HCT116 (cell line): ENCODE measurements at regions not wholly inside any gene's neighbourhood (a gene's known extent, or its start where the extent isn't known, plus 50 kb on each side); places are given as distances from the start of the nearest gene placed in this dataset.

Experiments
- ATAC-seq: fragments of 200-7000 bp; cut with Tn5 transposase; 2 replicates; pipeline ENCODE4 v1.9.1; 2020; ENCODE audit warnings: mild to moderate bottlenecking, moderate library complexity
- BruUV-seq: library from RNA; stranded (reverse); fragments of 400-500 nt; replicated peaks from 2 replicates; lab custom pipeline; 2021; lab: Mats Ljungman, UMichigan
- CTCF ChIA-PET: fragments of 300-600 bp; sonication (Branson Sonifier 250); formaldehyde crosslinking; loops from one replicate; lab custom pipeline; 2021; ENCODE audit warnings: antibody characterized with exemption; lab: Charles Lee
- POLR2A ChIA-PET: fragments of 300-600, 350-600 bp; sonication (Branson Sonifier 250); formaldehyde crosslinking; loops from one replicate; lab custom pipeline; 2021; ENCODE audit warnings: antibody characterized with exemption; lab: Charles Lee
- RAD21 ChIA-PET, 2 experiments: fragments of 300-600 bp; sonication (Branson Sonifier 250); formaldehyde crosslinking; loops; one replicate each; lab custom pipeline; 2023; ENCODE audit warnings: low total read pairs in 2 of 2; ENCODE audit not compliant: uncharacterized antibody in 2 of 2, unreplicated experiment in 2 of 2, low non-redundant PET in 1 of 2; lab: Charles Lee
- DNase-seq: peaks from one replicate; pipeline ENCODE4 v3.0.0-alpha.2; 2010; ENCODE audit warnings: low read depth, low spot score
- H2AFZ ChIP-seq: fragments of 200-600 bp; shearing (Covaris generic), sonication (generic); 2 replicates; pipeline ENCODE4 v1.6.1; 2017; ENCODE audit warnings: low read depth, mixed run types, mixed read lengths, antibody characterized with exemption, low read length; ENCODE audit not compliant: poor library complexity, severe bottlenecking
- H3K27ac ChIP-seq: 2 replicates; pipeline ENCODE4 v1.5.1; 2012; ENCODE audit warnings: low read depth, low read length
- H3K27me3 ChIP-seq: fragments of 200-600 bp; sonication (generic); 2 replicates; pipeline ENCODE4 v1.6.1; 2016; ENCODE audit warnings: mixed run types, low read length, mixed read lengths; ENCODE audit not compliant: insufficient read depth
- H3K36me3 ChIP-seq, 2 experiments: fragments of 200-500 bp in 1 of 2; fragments of 200-600 bp in 1 of 2; sonication (Bioruptor generic) in 1 of 2; sonication (generic) in 1 of 2; 2 replicates each; pipeline versions ENCODE4 v1.5.1 to v1.6.1; 2014 to 2016; ENCODE audit warnings: low read length in 2 of 2, inconsistent platforms in 1 of 2, mixed read lengths in 1 of 2, mixed run types in 1 of 2; ENCODE audit not compliant: insufficient read depth in 2 of 2, control insufficient read depth in 1 of 2
- H3K4me1 ChIP-seq, 2 experiments: fragments of 200-600 bp in 1 of 2; sonication (generic) in 1 of 2; 2 replicates each; pipeline versions ENCODE4 v1.5.1 to v1.6.1; 2012 to 2017; ENCODE audit warnings: low read length in 2 of 2, inconsistent platforms in 1 of 2, mild to moderate bottlenecking in 1 of 2, mixed read lengths in 1 of 2, mixed run types in 1 of 2, moderate library complexity in 1 of 2; ENCODE audit not compliant: insufficient read depth in 2 of 2, control insufficient read depth in 1 of 2
- H3K4me2 ChIP-seq: fragments of 200-600 bp; sonication (generic); 2 replicates; pipeline ENCODE4 v1.6.1; 2017; ENCODE audit warnings: mixed run types, low read length, mixed read lengths
- H3K4me3 ChIP-seq, 2 experiments: fragments of 200-600 bp in 1 of 2; sonication (generic) in 1 of 2; replicated peaks in 1 of 2; 2 replicates each; pipeline ENCODE4 v1.5.1; 2011 to 2016; ENCODE audit warnings: low read length in 2 of 2, control low read depth in 1 of 2, low read depth in 1 of 2, mild to moderate bottlenecking in 1 of 2, mixed read lengths in 1 of 2, mixed run types in 1 of 2
- H3K79me2 ChIP-seq: fragments of 200-600 bp; sonication (generic); 2 replicates; pipeline ENCODE4 v1.6.1; 2017; ENCODE audit warnings: mild to moderate bottlenecking, mixed run types, low read length, moderate library complexity, mixed read lengths; ENCODE audit not compliant: insufficient read depth
- H3K9ac ChIP-seq: fragments of 200-600 bp; sonication (generic); 2 replicates; pipeline ENCODE4 v1.6.1; 2016; ENCODE audit warnings: low read length, mixed read lengths
- H3K9me2 ChIP-seq: fragments of 200-600 bp; sonication (generic), shearing (Covaris generic); 2 replicates; pipeline ENCODE4 v1.6.1; 2017; ENCODE audit warnings: mixed run types, mild to moderate bottlenecking, moderate library complexity; ENCODE audit not compliant: insufficient read depth
- H3K9me3 ChIP-seq, 2 experiments: fragments of 200-500 bp in 1 of 2; fragments of 200-600 bp in 1 of 2; sonication (Bioruptor generic) in 1 of 2; sonication (generic) in 1 of 2; 2 replicates each; pipeline ENCODE4 v1.6.1; 2014 to 2017; ENCODE audit warnings: low read length in 2 of 2, mixed read lengths in 2 of 2, inconsistent platforms in 1 of 2, low read depth in 1 of 2, mild to moderate bottlenecking in 1 of 2, mixed run types in 1 of 2, moderate library complexity in 1 of 2; ENCODE audit not compliant: control insufficient read depth in 1 of 2, insufficient read depth in 1 of 2
- H4K20me1 ChIP-seq: fragments of 200-600 bp; sonication (generic), shearing (Covaris generic); 2 replicates; pipeline ENCODE4 v1.6.1; 2017; ENCODE audit warnings: mixed run types, mild to moderate bottlenecking, moderate library complexity; ENCODE audit not compliant: insufficient read depth
- ATF3 ChIP-seq: IDR thresholded peaks from 2 replicates; pipeline ENCODE4 v1.6.1; 2012
- CBX3 ChIP-seq: IDR thresholded peaks from 2 replicates; pipeline ENCODE4 v1.6.1; 2012; ENCODE audit warnings: low read depth
- CEBPB ChIP-seq: IDR thresholded peaks from 2 replicates; pipeline ENCODE4 v1.6.1; 2012; ENCODE audit warnings: low read depth
- CTCF ChIP-seq, 3 experiments: fragments of 200-600 bp in 1 of 3; sonication (generic) in 1 of 3; IDR thresholded peaks in 2 of 3; conservative IDR thresholded peaks in 1 of 3; 2 replicates each; pipeline ENCODE4 v1.5.1; 2012 to 2017; ENCODE audit warnings: low read depth in 2 of 3, low read length in 2 of 3, antibody characterized with exemption in 1 of 3, borderline replicate concordance in 1 of 3, control low read depth in 1 of 3, mild to moderate bottlenecking in 1 of 3, mixed read lengths in 1 of 3, mixed run types in 1 of 3, moderate library complexity in 1 of 3; ENCODE audit not compliant: insufficient read depth in 1 of 3
- EGR1 ChIP-seq: IDR thresholded peaks from 2 replicates; pipeline ENCODE4 v1.6.1; 2012; ENCODE audit warnings: low read depth
- ELF1 ChIP-seq: IDR thresholded peaks from 2 replicates; pipeline ENCODE4 v1.6.1; 2012; ENCODE audit warnings: low read depth, borderline replicate concordance
- EZH2 ChIP-seq: fragments of 200-600 bp; sonication (generic); IDR thresholded peaks from 2 replicates; pipeline ENCODE4 v1.6.1; 2017; ENCODE audit warnings: antibody characterized with exemption, mixed run types
- EZH2phosphoT487 ChIP-seq: fragments of 200-600 bp; IDR thresholded peaks from 2 replicates; pipeline ENCODE4 v1.6.1; 2018; ENCODE audit warnings: antibody characterized with exemption, borderline replicate concordance
- FOSL1 ChIP-seq: IDR thresholded peaks from 2 replicates; pipeline ENCODE4 v1.6.1; 2012; ENCODE audit warnings: low read depth
- JUND ChIP-seq: IDR thresholded peaks from 2 replicates; pipeline ENCODE4 v1.6.1; 2012
- POLR2A ChIP-seq: IDR thresholded peaks from 2 replicates; pipeline ENCODE4 v1.7.0; 2011; ENCODE audit warnings: borderline replicate concordance; ENCODE audit not compliant: insufficient read depth, insufficient read length; ENCODE audit errors: extremely low read depth
- POLR2AphosphoS5 ChIP-seq: IDR thresholded peaks from 2 replicates; pipeline ENCODE4 v1.6.1; 2011; ENCODE audit warnings: mild to moderate bottlenecking, low read depth, low read length, moderate library complexity
- RAD21 ChIP-seq: IDR thresholded peaks from 2 replicates; pipeline ENCODE4 v1.6.1; 2012; ENCODE audit warnings: low read depth, mild to moderate bottlenecking
- SIN3A ChIP-seq: IDR thresholded peaks from 2 replicates; pipeline ENCODE4 v1.6.1; 2012; ENCODE audit warnings: low read depth
- SP1 ChIP-seq: IDR thresholded peaks from 2 replicates; pipeline ENCODE4 v1.6.1; 2012; ENCODE audit warnings: low read depth
- SRF ChIP-seq: IDR thresholded peaks from 2 replicates; pipeline ENCODE4 v1.6.1; 2012; ENCODE audit warnings: low read depth
- TCF7L2 ChIP-seq: IDR thresholded peaks from 2 replicates; pipeline ENCODE4 v1.7.0; 2011; ENCODE audit warnings: borderline replicate concordance, inconsistent platforms; ENCODE audit not compliant: insufficient read depth, insufficient read length; ENCODE audit errors: extremely low read depth
- YY1 ChIP-seq: IDR thresholded peaks from 2 replicates; pipeline ENCODE4 v1.6.1; 2011; ENCODE audit warnings: low read length, low read depth, moderate library complexity, mild to moderate bottlenecking; ENCODE audit not compliant: insufficient replicate concordance; ENCODE audit errors: extremely low read depth
- ZBTB33 ChIP-seq: IDR thresholded peaks from 2 replicates; pipeline ENCODE4 v1.6.1; 2011; ENCODE audit warnings: mild to moderate bottlenecking, low read length, moderate library complexity; ENCODE audit not compliant: insufficient replicate concordance; ENCODE audit errors: extremely low read depth
- ZFX ChIP-seq: fragments of 450-650 bp; IDR thresholded peaks from 2 replicates; pipeline ENCODE4 v1.6.1; 2017
- ZNF274 ChIP-seq: fragments of 200-500 bp; sonication (Bioruptor generic); IDR thresholded peaks from 2 replicates; pipeline ENCODE4 v1.6.1; 2014; ENCODE audit warnings: mild to moderate bottlenecking, low read depth, low read length, inconsistent platforms
- intact Hi-C: fragments of 100-400 bp; cut with micrococcal nuclease; formaldehyde crosslinking; loops from 2 replicates; pipeline ENCODE4 v1.10.0; 2022
- TF ChIP-seq, protein P1 (sequence below): IDR thresholded peaks from 2 replicates; pipeline ENCODE4 v1.6.1; 2012

GRCh38 chr12:75944097-75944904 lies 87.3 kb downstream of the PHLDA1 start:
- Histone ChIP-seq H3K27ac (peak overlapping the region; percentile 100), H3K4me3 (peak overlapping the region in 1 of 2 experiments; percentile 13; a peak in 1 of 4 replicates), H3K27me3 (no peaks in the 10 kb centered on the region), H3K4me2 (peak overlapping the region; percentile 63), H3K36me3 (no peaks in the 10 kb centered on the region), H3K9me2 (no peaks in the 10 kb centered on the region), H3K4me1 (peaks cover 58 to 71% of the 10 kb centered on the region in 2 experiments), H4K20me1 (no peaks in the 10 kb centered on the region), H3K9me3 (no peaks in the 10 kb centered on the region), H3K9ac (peak overlapping the region; percentile 59), H2AFZ (no peak overlapping the region), H3K79me2 (no peaks in the 10 kb centered on the region; the same call in 1 of the 2 replicates)
- ATAC-seq (peak; percentile 74), DNase-seq (peak; percentile 84)
- POLR2A ChIA-PET: interaction anchor here (0.6 to 2.5 kb wide), 11 partner anchors 9 to 275 kb away, joined by 3 to 7 read pairs (median 4); partner anchors contain the start of gene PHLDA1
- intact Hi-C loops: loop anchor here (10.0 kb wide), 1 partner anchor 120 kb away; no protein-coding TSS in a partner anchor
- BruUV-seq: TSS peak; percentile 90
- RAD21 ChIA-PET: no interaction called here
- CTCF ChIA-PET: no interaction called here
- no peak for TF ChIP-seq POLR2A
- peak; percentile 59 for TF ChIP-seq ZBTB33
- peak; percentile 62 for TF ChIP-seq JUND
- TF ChIP-seq EZH2: no peak
- TF ChIP-seq EZH2phosphoT487: no peak
- no peak for TF ChIP-seq YY1
- peak; percentile 92 for TF ChIP-seq SP1
- TF ChIP-seq POLR2AphosphoS5: peak; percentile 59; the same call in 1 of the 2 replicates
- TF ChIP-seq RAD21: peak; percentile 17; the same call in 1 of the 2 replicates
- TF ChIP-seq, protein P1, sequence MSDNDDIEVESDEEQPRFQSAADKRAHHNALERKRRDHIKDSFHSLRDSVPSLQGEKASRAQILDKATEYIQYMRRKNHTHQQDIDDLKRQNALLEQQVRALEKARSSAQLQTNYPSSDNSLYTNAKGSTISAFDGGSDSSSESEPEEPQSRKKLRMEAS: 0 out of 2 replicates have a peak, but pooled peaks have one; percentile 3
- TF ChIP-seq CEBPB: peak; percentile 56
- no peak for TF ChIP-seq ZFX
- TF ChIP-seq FOSL1: peak; percentile 80
- TF ChIP-seq SRF: no peak; the same call in 1 of the 2 replicates
- no peak for TF ChIP-seq ATF3
- no peak for TF ChIP-seq ZNF274
- no peak for TF ChIP-seq CTCF (IDR thresholded peaks at IDR 0.05 in 2 of 3, conservative IDR thresholded peaks at IDR 0.05 in 1 of 3; ENCODE audit: borderline replicate concordance in 1 of 3, insufficient read depth in 1 of 3, low read depth in 2 of 3, low read length in 2 of 3)
- no peak; the same call in 1 of the 2 replicates for TF ChIP-seq SIN3A
- TF ChIP-seq TCF7L2: peak; percentile 25
- no peak for TF ChIP-seq ELF1
- TF ChIP-seq EGR1: no peak
- 0 out of 2 replicates have a peak, but pooled peaks have one; percentile 41 for TF ChIP-seq CBX3
